ENCODE measurements at regions not wholly inside any gene's neighbourhood (a gene's known extent, or its start where the extent isn't known, plus 50 kb on each side); places are given as distances from the start of the nearest gene placed in this dataset.

GRCh38 chr4:188279184-188279583 is 139.9 kb downstream of the TRIML1 start:
- H3K4me3 ChIP-seq = no peak overlapping the region
- H3K4me1 ChIP-seq = peaks cover 0 to 7% (median 0%) of the 10 kb centered on the region in 9 donors
- H3K27ac ChIP-seq = no peak overlapping the region
- no peak for TF ChIP-seq CTCF (IDR thresholded peaks at IDR 0.05)
- peaks cover 0 to 3% (median 0%) of the 10 kb centered on the region in 11 donors for H3K9me3 ChIP-seq
- DNase-seq (no peak), ATAC-seq (no peak)
- intact Hi-C loops (cut with DNase I) = no loop called here
- peaks cover 0 to 39% (median 24%) of the 10 kb centered on the region in 7 donors for H3K27me3 ChIP-seq
- 90 to 92% methylated on average over 5 of the region's 5 CpGs for WGBS, 2 donors
- H3K36me3 ChIP-seq = no peaks in the 10 kb centered on the region

GRCh38 chr4:188282471-188283232 is 143.4 kb downstream of the TRIML1 start:
- peak overlapping the region in 7 of 10 donors; percentile 4 to 35 (median 31) for H3K4me3 ChIP-seq
- H3K36me3 ChIP-seq = no peaks in the 10 kb centered on the region
- no peak for TF ChIP-seq CTCF (IDR thresholded peaks at IDR 0.05)
- H3K27ac ChIP-seq = no peak overlapping the region
- no peak for DNase-seq
- ATAC-seq = peak in 1 of 8 donors; percentile 42
- intact Hi-C loops (cut with DNase I) = no loop called here
- H3K27me3 ChIP-seq = peaks cover 0 to 39% (median 24%) of the 10 kb centered on the region in 7 donors
- H3K9me3 ChIP-seq = peaks cover 0 to 3% (median 0%) of the 10 kb centered on the region in 11 donors
- peaks cover 0 to 7% (median 0%) of the 10 kb centered on the region in 9 donors for H3K4me1 ChIP-seq
- 2 to 7% methylated on average over 55 of the region's 55 CpGs for WGBS, 2 donors

- DNase-seq (no peak), ATAC-seq (no peak)
- Histone ChIP-seq H3K36me3 (no peaks in the 10 kb centered on the region), H3K4me3 (no peak overlapping the region), H3K9me3 (no peaks in the 10 kb centered on the region), H3K27me3 (peaks cover 0 to 19% (median 15%) of the 10 kb centered on the region in 7 donors), H3K4me1 (peaks cover 0 to 7% (median 0%) of the 10 kb centered on the region in 9 donors), H3K27ac (no peak overlapping the region)
- intact Hi-C loops (cut with DNase I) = no loop called here
- 91 to 93% methylated on average over 11 of the region's 11 CpGs for WGBS, 2 donors
- TF ChIP-seq CTCF (IDR thresholded peaks at IDR 0.05) = no peak
Measured at GRCh38 chr4:188287169-188287894, 148.1 kb downstream of the TRIML1 start.

- H3K27ac ChIP-seq = no peak overlapping the region
- no peak overlapping the region for H3K4me3 ChIP-seq
- peaks cover 0 to 3% (median 0%) of the 10 kb centered on the region in 7 donors for H3K27me3 ChIP-seq
- no peaks in the 10 kb centered on the region for H3K36me3 ChIP-seq
- 79 to 84% methylated on average over 5 of the region's 5 CpGs for WGBS, 2 donors
- H3K9me3 ChIP-seq = no peaks in the 10 kb centered on the region
- DNase-seq = no peak
- TF ChIP-seq CTCF (IDR thresholded peaks at IDR 0.05) = no peak
- H3K4me1 ChIP-seq = no peaks in the 10 kb centered on the region
- intact Hi-C loops (cut with DNase I) = no loop called here
- ATAC-seq = no peak
Measured at GRCh38 chr4:188289531-188290125, 150.4 kb downstream of the TRIML1 start.
